HG03280 (cell line): ENCODE measurements at regions not wholly inside any gene's neighbourhood (a gene's known extent, or its start where the extent isn't known, plus 50 kb on each side); places are given as distances from the start of the nearest gene placed in this dataset.
"Not testable (repeated sequence)": the region's sequence is repeated elsewhere in the genome, so short reads cannot be mapped to it uniquely, and the experiment has no call there.

Source experiments
- ATAC-seq: cut with Tn5 transposase; IDR thresholded peaks from one replicate; pipeline ENCODE4 v1.9.1; 2021; ENCODE audit warnings: mild to moderate bottlenecking, moderate library complexity; ENCODE audit not compliant: unreplicated experiment

DNA sequence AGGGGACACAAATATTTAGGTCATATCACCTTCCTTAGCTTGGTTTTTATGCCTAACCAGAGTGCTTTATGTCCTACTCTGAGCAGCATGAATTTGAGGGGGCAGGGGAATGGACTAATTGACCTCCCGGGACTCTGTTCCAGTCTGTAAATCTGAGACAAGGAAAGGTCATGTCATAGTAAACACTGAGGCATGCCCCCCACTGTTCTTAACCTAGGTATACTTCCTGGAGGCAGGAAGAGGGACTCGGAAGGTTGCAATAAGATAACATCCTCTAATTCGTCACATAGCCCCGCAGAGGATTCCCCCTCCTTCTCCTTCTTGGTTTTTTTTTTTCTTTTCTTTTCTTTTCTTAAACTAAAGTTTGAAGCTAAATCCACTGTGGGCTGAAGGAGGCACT lies 540.3 kb upstream of the CADM1 start:
- no peak for ATAC-seq

GRCh38 chr11:116043857-116044256 lies 539.6 kb upstream of the CADM1 start:
- no peak for ATAC-seq

DNA sequence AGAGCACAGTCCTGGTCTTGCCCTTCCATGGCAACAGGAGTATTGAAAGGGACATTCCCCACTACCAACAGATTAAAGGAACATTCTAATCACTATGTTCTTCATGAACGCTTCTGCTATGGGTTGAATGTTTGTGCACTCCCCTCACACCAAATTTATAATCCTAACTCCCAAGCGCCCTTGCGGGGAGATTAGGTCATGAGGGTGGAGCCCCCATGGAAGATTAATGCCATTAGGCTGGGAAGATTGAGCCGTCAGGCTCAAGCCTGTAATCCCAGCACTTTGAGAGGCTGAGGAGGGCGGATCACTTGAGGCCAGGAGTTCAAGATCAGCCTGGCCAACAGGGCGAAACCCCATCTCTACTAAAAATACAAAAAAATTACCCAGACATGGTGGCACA lies 538.8 kb upstream of the CADM1 start:
- ATAC-seq = not testable (repeated sequence)

GRCh38 chr11:116042146-116042545 lies 537.9 kb upstream of the CADM1 start:
- ATAC-seq = no peak

DNA sequence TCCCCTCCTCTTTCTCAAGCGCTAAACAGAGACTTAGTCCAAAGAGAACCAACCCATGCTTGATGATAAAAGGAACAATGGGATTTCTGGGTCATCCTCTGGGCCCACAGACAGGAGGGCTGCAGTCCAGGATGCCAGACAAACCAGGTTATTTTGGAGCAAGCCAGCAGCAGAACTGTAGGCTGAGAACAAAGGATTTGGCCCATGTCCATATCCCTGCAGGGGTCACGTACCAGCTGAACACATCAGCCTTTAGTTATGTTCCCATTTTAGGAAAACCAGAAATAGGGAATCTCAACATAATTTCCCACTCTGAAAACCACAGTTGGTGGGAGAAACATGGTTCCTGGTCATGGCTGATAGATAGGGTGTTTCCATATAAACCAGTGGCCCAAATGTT lies 533.6 kb upstream of the CADM1 start:
- ATAC-seq = no peak

DNA sequence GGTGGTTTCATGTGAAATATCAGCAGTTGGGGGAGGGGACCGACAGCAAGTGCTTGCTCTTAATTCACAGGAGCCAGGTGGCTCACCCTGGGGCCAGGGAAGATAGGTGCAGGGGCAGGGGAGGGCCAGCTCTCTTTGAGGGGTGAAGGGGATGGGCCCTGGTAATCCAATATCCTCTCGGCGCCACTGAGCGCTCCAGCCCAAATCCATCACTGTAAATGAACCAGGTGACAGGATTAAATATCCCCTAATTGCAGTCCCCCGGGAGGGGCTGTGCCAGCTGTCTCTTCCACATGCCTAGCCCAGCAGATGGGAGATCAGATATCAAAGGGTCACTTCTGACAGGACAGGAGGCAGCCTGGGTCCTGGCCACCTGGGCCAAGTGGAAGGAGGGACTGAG lies 531.8 kb upstream of the CADM1 start:
- ATAC-seq = no peak

DNA sequence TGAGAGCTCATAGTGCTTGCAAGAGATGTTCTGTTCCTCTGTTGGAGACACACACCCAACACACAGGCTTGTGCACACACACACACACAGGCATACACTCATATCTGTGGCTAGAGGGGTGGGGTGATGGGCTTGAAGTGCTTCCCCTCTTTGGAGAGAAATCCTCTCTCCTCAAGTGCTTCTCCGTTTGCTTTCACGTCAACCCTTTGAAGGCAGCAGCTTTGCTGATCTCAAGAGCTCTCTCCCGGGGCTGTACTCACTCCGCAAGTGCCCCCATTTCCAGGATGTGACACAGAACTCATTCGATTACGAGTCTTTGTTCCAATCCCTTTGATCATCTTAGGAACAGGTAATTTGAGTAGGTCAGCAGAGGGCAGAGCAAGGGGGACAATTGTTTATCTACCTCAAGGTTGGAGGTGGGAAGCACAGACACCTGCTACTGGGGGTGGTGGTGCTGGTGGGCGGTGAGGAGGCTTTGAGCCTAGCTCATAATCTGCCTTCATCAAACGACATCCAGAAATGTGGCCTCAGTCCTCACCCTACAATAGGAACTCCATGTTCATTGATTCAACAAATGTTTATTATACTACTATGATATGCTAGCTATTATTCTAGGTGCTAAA lies 529.8 kb upstream of the CADM1 start:
- no peak for ATAC-seq

DNA sequence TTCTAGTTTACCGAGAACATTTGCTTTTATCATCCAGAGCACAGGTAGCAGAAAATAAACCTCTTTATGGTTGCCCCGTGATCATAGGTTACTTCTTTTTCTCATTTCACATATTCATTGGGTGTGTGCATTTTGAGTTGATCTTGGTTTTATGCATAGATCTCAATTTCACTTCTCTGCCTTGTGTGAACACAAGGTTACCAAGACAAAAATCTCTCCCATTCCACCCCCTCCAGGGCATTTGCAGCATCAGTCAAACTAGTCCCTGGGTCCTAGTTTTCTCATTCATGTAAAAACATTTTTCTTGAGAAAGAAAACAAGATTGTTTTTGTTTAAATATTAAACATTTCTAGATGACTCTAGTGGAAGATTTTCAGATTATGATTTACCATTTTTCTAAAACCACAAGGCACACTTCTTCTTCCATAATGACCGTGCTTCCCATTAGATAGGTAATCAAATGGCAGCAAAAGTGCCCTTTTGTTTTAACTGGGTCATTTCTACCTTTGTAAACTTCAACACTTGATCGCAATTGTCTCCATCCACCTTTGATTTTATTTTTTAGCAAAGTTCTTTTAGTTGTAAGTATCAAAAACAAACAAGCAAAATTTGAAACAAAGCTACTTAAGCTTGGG lies 526.6 kb upstream of the CADM1 start:
- ATAC-seq = no peak

GRCh38 chr11:116028506-116028905 lies 524.3 kb upstream of the CADM1 start:
- ATAC-seq = not testable (repeated sequence)

DNA sequence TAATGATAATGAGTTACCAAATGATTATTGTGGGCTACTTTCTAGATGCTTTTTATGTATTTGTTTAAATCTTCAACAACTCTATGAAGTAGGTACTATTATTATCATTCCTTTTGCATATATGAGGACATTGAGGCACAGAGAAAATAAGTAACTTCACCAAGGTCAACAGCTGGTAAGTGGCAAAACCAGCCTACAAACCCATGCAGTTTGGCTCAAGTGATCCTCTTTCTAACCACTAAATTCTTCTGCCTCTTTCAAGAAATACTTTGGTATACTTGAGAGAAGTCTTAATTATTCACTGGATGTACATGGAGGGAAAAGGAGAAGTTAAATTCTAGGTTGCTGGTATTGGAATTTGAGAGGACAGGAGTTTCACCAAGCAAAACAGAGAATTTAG lies 495.2 kb upstream of the CADM1 start:
- ATAC-seq = no peak

DNA sequence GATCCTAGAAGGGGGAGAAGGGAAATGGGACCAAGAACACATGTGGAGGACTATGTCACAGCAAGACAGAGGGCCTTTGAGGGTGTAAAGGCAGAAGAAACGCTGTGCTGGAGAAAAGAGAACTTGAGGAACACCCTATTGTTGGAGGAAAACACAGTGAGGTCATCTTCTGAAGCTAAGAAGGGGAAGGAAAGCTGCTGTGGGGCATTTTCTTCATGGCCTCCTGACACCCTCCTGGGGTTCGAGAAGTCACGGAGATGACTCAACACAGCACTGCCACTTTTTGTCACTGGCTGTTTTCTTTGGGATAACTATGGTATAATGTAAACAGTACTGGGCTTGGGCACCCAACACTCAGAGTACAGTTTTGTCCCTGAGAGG lies 492.6 kb upstream of the CADM1 start:
- ATAC-seq = no peak

GRCh38 chr11:115996125-115996807 lies 492.1 kb upstream of the CADM1 start:
- ATAC-seq = peak; percentile 99

GRCh38 chr11:115993590-115993989 lies 489.4 kb upstream of the CADM1 start:
- no peak for ATAC-seq

DNA sequence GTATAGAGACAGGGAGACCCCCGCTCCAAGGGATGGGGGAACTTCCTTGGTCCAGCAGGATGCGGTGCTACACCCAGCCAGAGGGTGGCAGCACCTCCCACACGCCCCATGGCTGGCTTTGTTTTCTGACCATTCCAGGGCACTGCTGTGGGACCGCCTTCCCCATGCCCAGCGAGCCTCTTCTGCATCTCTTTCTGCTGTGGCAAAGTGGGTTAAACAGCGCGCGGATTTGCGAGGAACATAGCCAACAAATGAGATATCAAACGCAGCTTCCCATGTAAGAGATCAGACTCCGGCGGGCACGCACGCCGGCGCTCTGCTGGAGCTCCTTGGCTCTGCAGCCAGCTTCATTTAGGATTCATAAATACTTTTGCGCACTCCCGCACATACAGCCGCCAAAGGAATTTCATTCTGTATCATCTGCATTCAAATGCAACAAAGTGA lies 485.8 kb upstream of the CADM1 start:
- ATAC-seq = peak; percentile 58

DNA sequence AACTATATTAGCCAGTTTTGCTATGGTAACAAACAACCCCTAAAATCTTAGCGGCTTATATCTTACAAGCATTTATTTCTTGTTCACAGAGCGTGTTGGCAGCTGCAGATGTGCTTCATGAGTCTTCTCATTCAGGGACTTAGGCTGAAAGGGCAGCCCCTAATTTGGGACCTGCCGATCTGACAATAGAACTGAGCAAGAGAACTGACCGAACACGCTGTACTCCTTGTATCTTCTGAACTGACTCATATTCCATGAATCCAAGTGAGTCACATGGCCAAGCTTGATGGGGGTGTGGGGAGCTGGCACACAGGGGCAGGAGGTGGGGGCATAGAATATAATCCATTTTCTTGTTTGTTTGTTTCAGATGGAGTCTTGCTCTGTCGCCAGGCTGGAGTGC lies 481.7 kb upstream of the CADM1 start:
- ATAC-seq = no peak

- ATAC-seq = no peak
Observed at GRCh38 chr11:115984228-115984627, 480.0 kb upstream of the CADM1 start.

- no peak for ATAC-seq
Observed at GRCh38 chr11:115982666-115983065, 478.5 kb upstream of the CADM1 start.

GRCh38 chr11:115981814-115982471 lies 477.7 kb upstream of the CADM1 start:
- ATAC-seq = no peak

DNA sequence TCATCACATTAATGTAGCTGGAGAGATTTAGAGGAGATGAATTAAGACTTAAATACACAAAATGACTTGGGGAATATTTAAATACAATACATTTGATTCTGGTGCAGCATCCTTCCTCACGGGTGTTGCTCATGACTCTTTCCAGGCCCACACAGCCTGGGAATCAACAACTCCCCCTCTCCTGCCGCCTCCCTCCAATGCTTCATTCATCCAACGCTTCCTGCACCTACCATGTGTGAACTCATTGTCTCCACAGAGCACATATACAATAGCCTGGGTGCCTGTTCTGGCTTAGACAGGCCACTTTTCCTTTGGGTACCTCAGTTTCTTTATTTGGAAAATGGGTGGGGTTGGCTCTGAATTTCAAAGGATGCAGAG lies 476.9 kb upstream of the CADM1 start:
- no peak for ATAC-seq

DNA sequence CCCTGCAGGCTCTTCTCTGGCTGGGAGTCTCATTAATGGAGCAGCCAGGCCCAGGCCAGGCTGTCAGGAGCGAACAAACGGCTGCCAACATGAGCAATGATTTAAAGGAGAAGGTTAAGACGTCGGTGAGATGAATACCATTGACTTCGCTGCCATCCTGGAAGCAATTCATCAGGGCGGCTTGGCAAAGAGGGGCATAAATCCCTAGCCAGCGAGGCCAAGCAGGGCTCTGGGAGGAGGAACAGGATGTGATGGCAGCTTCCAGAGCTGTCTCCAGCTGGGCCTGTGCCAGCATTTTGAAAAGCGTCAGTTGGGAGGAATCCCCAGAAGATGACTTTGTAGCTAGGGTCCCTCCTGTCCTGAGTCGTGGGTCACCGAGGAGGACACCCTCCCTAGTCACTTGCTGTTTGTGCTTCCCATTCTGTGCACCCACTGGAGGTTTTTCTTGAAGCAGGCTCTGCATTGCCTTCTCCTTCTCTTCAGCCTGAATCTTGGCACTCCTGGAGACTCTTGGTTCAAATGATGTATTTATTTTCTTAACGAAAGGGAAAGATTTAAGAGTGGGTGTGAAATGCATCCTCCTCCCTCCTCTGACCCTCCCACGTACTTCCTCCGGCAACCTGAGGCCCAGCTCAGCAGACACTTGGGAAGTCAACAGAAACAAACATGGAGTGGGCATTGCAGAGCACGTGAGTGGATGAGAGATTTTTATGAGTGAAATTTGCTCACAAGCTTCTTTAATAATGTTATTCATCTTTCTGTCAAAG lies 476.3 kb upstream of the CADM1 start:
- ATAC-seq = no peak

DNA sequence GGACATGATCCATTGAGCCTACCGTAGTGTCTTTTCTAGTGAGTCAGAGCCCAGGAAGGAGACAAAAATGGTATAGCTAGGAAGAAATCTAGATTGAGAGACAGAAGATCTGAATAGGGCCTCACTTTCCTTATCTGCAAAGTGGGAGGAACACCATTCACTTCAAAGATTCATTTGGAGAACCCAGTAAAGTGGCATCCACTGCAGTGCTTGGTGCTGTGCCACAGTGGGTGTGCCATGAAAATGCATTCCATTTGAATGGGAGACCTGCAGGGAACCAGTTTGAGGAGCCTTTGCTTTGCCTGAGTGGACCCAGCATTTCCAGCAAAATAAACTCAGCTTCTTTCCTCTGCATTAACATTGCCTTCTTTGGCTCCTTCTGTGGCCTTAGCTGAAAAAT lies 470.5 kb upstream of the CADM1 start:
- ATAC-seq = no peak
